PC-9 (cell line): ENCODE measurements at regions not wholly inside any gene's neighbourhood (a gene's known extent, or its start where the extent isn't known, plus 50 kb on each side); places are given as distances from the start of the nearest gene placed in this dataset.

ENCODE experiments used
- EZH2 ChIP-seq: fragments of 200-600 bp; sonication (generic); IDR thresholded peaks from 2 replicates; pipeline ENCODE4 v1.8.0; 2017; ENCODE audit warnings: antibody characterized with exemption, low read depth
- TF ChIP-seq, protein P1 (sequence below): fragments of 200-600 bp; sonication (generic); conservative IDR thresholded peaks from 2 replicates; pipeline ENCODE4 v1.6.1; 2017; ENCODE audit warnings: mixed run types, antibody characterized with exemption, mild to moderate bottlenecking, moderate library complexity

DNA sequence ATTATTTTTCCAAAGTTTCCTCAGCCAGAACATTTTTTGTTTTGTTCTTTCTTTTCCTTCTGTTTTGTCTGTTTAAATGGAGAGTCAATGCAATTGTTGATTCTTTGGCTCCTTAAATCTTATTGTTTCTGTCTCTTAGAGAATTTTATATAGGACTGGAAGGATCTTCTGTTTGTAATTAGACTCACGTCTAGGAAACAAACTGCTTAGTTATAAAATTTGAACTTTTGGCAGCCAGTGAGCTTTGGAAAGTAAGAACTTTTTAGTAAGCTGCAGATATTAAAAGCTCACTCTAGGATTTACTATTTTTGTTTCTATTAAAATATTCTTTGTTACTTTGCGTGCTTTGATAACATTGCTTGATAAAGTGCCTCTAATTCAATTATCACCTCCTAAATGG is 109.8 kb upstream of the HNRNPU start:
- TF ChIP-seq, protein P1, sequence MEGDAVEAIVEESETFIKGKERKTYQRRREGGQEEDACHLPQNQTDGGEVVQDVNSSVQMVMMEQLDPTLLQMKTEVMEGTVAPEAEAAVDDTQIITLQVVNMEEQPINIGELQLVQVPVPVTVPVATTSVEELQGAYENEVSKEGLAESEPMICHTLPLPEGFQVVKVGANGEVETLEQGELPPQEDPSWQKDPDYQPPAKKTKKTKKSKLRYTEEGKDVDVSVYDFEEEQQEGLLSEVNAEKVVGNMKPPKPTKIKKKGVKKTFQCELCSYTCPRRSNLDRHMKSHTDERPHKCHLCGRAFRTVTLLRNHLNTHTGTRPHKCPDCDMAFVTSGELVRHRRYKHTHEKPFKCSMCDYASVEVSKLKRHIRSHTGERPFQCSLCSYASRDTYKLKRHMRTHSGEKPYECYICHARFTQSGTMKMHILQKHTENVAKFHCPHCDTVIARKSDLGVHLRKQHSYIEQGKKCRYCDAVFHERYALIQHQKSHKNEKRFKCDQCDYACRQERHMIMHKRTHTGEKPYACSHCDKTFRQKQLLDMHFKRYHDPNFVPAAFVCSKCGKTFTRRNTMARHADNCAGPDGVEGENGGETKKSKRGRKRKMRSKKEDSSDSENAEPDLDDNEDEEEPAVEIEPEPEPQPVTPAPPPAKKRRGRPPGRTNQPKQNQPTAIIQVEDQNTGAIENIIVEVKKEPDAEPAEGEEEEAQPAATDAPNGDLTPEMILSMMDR = no peak
- TF ChIP-seq EZH2 = no peak
